Smooth muscle cell of the brain vasculature (primary cell): ENCODE measurements at regions not wholly inside any gene's neighbourhood (a gene's known extent, or its start where the extent isn't known, plus 50 kb on each side); places are given as distances from the start of the nearest gene placed in this dataset.

ENCODE experiments used
- DNase-seq: peaks from one replicate; pipeline ENCODE4 v3.0.0-alpha.2; 2012; ENCODE audit warnings: low read depth, low spot score

DNA sequence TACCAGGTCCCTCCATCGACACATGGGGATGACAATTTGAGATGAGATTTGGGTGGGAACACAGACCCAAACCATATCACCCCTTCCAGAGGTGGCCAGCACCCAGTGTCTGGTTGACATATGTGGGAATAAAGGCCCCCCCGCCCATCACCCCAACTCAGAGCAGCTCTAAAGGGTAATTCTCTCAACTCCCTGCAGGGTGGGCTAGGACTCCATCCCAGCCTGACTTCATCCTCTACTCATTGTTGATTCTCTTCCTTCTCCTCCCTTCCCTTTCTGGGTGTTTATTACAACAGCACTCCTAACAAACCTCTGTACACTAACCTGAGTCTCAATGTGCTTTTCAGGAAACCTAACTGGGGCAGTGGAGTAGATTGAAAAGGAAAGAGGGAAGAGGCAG, 339.9 kb downstream of the ACTL7B start:
- no peak for DNase-seq

DNA sequence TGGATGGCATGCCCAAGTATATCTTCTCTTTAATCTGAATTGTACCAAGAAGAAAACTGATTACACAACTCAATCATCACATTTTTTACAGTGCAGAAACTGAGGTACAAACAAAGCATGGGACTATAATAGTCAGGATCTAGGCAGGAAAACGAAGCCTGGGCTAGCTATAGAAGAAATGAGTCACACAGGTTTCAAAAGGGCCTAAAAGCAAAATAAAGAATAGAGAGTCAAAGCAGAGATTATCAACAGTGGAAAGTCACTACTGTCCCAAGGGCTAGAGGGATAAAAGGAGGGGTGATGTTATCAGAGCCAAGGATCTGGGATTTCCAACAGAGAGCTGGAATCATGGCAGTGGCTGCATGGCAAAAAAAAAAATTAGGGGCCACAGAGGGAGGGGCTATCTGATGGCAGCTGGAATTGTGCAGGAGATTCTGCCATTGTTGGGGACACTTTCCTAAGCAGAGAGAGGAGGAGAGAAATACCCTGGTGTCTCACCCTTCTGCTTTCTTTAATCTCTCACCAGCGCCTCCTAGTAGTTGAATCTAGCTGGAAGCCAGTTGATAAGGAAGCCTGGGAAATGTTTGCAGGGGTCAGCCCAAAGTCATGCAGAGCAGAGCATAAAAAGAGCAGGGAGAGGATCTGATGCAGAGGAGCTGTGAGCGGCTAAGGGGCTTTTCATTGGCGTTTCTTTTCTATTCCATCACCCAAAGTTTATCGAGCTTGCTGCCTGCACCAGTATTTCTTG, 343.2 kb downstream of the ACTL7B start:
- no peak for DNase-seq

DNA sequence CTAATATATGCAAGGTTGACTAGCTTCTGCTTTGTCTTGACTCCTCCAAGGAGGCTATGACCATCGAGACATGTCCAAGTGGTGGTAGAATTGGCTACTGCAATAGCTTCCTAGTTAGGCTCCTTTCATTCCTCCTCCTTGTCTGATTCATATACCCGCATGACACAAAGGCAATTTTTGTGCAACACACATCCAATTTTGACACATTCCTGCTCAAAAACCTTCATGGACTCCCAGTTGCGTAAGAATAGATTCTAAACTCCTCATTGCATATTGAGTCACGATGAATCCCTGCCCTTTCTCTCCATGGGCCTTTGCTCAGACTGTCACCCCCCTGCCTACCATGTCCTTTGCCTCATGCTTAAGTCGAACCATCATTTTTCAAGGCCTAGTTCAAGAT, 344.5 kb downstream of the ACTL7B start:
- no peak for DNase-seq

DNA sequence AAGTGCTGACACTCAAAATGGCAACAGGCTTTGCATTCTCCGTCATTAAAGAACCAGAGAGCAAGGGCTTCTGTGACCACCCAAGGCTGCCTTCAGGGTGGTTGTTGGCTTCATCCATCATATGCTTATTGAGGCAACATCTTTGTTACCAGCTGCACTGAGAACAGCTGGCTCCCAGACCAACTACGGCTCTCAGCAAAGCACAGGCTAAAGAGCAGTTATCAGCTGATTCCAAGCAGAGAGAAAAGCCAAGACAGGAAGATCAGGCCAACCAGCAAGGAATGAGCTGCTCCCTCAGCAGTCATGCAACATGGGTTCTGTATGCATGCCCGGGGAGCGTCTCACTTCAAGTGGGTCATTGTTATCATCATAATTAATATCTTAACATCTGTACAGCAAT, 358.9 kb downstream of the ACTL7B start:
- no peak for DNase-seq

DNA sequence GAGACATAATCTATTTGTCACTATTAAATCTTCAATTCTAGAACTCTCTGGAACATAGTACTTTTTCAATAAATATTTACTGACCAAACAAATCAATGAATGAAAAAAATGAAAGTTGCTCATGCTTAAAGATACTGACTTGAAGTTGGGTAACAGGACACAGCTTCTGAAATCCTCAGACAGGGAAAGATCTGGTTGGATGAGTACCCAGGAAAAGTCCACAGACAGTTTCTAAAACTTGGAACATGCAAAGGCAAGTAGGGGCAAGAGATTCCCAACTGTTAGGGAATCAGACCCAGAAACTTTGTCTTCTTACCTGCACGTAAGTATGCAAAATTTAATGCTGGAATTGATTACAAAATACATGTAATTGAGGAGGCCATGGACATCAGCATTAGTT, 366.2 kb downstream of the ACTL7B start:
- no peak for DNase-seq

DNA sequence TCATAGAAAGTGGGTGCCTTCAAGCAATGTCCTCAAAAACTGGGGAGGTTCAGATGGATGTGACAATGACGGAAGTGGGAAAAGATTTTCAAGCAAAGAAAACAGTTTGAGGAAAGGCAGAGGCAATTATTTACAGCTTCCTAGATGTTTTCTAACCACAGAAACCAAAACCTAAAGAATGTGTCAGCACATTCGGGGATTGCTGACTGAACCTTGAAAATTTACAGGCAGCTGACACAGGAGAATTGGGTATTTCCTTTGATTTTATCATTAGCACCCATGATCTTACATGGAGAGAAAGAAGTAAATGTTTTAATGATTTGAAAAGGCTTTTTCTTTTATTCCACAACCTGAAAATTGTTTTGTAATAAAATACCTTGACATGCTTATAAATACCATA, 369.0 kb downstream of the ACTL7B start:
- DNase-seq: no peak

DNA sequence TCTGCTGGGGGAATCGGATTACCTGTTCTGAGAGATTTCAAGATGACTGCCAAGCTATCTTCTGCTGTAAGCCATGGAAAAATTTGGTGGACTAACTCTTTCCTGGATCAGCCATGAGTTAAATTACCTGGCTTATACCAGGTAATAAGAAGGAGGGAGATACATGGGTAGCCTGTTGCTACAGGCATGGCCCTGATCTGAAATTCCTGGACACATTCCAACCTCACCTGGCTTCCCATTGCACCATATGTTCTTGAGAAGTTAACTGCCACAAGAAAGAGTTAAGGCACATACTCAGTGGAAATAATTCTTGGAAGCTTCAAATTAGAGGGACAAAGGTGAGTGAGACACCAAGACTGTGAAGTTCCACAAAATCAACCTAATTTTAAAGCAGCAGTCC, 371.3 kb downstream of the ACTL7B start:
- DNase-seq: no peak

DNA sequence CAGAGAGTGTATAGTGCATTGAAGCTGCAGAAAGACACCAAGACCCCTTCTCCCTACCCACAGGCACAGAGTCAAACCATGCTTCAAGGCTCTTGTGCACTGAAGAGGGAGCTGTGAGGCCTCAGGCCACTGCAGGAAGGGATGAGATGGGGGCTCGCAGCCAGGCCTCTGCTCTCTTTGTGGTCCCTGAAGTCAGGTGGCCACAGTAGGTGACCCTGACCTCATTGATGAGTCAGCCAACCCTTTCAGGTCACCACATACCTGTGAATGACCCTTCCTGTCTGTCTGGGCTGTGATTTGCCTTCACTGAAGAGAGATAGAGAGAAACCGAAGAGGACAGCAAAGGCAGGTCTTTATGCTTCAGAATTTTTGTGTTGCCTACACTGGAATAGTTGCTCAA, 372.1 kb downstream of the ACTL7B start:
- DNase-seq: no peak

DNA sequence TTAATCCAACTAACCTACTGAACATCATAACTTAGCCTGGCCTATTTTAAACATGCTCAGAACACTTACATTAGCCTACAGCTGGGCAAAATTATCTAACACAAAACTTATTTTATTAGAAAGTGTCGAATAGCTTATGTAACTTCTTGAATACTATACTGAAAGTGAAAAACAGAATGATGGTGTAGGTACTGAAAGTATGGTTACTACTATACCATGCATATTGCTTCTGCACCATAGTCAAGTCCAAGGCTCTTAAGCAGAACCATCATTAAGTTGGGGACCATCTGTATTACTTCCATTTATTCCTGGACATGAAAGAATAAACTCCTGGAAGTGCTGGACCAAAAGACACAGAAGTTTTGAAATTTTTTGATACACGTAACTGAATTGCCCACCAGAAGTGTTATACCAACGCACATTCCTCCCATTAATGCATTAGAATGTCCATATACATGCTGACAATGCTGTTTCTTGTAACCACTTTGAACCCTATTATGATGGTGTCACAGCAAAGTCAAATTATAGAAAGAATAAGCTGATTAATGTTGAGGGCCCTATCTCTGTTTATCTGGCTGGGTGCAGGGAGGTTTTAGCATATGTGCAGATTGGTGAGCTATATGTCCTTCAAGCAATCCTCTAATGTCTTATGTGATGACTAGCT, 375.7 kb downstream of the ACTL7B start:
- no peak for DNase-seq

DNA sequence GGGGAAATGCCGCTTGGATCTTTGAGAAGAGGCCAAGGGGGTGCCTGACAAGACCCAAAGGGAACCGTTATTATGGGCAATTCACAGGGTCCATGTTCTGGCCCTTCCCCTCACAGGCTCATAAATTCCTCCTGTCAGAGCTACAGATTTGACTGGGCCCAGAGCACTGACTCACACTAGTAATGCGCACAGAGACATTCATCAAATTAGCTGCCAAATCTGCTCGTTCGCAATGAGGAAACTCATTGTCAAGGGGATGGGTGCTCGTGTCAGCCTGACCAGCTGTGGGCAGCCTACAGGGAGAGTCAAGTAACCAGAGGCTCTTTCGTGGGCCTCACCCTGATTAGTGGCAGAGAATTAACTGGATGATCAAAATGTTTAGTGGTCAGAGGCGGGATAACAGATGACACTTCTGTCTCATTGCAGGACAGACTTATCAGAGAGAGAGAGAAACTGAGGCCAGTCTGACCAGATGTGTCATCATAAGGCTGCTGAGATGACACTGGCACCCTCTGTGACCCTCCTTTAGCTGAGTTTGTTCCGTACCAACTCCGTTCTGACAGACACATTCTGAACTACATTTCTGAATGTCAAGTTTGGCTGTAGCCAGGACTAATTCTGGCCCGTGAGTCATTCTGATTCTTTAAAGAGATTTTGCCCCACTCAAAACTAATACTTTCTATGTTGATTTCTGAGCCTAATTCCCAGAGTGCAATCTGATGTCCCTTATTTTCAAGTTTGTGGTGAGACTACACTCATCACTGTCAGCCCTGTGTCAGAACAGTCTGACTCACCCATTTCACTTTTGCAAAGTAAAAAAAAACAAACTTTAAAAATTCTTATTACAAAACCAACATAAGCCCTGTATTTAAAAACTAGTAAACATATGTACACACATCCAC, 377.1 kb downstream of the ACTL7B start:
- no peak for DNase-seq

DNA sequence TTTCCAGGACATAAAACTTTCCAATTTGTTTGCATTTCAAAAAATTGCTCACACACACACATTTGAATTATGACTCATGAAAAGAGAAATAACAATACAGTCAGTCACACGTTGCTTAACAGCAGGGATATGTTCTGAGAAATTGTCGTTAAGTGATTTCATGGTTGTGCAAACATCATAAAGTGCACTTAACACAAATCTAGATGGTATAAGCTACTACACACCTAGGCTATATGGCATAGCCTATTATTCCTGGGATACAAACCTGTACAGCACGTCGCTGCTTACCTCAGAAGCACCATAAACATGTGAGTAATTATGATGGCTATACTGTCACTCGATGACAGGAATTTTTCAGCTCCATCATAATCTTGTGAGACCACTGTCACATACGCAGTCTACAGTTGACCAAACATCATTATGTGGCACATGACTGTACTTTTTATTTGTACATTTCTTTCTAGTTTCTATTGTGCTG, 378.2 kb downstream of the ACTL7B start:
- DNase-seq: no peak

DNA sequence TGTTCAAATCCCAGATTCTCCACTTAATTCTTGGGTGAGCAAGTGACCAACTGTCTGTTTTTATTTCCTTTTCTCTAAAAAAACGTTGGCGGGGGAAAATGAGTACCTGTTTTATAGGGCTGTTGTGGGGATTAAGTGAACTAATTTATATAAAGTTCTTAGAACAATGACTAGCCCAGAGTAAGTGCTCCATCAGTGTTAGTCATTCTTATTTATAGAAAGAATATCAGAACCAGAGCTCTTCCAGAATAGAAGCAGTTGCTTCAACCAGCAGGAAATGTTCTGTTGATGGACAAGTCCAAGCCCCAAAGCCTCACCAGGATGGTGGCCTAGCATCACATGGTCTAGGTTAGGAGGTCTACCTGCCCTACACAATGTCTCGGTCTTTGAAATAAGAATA, 379.2 kb downstream of the ACTL7B start:
- DNase-seq: no peak

DNA sequence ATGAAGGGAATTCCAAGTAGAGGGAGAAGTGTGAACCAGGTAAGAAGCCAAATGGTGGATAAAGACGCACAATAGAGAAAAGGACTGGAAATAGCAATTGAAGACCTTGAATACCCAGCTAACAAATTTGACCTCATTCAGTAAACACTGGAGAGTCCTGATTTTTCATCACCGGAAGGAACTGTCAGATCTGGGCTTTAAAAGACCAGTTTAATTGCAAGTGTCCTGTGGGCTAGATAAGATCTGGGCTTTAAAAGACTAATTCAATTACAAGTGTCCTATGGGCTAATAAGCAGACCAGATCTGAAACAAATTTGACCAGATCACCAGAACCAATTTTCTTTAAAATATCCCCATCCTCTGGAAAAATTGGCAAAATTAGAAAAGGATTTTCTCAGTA, 380.0 kb downstream of the ACTL7B start:
- DNase-seq: no peak

DNA sequence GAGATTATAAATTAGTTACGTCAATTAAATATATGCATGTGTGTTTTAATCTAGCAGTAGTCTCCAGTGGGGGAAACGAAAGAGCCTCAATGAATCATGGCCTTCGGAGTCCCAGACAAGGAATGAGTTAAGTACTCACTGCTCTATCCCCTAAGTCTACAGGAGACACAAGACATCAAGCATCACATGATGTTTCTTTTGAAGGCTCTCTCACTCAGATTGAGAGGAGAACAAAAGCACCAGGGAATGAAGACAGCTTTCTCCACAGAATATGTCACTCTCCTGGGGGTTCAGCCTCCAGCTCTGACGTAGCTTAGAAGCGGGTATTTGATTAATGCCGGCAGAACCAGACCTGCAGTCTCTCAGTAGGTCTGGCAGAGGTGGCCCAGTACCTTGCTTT, 381.4 kb downstream of the ACTL7B start:
- DNase-seq: no peak

DNA sequence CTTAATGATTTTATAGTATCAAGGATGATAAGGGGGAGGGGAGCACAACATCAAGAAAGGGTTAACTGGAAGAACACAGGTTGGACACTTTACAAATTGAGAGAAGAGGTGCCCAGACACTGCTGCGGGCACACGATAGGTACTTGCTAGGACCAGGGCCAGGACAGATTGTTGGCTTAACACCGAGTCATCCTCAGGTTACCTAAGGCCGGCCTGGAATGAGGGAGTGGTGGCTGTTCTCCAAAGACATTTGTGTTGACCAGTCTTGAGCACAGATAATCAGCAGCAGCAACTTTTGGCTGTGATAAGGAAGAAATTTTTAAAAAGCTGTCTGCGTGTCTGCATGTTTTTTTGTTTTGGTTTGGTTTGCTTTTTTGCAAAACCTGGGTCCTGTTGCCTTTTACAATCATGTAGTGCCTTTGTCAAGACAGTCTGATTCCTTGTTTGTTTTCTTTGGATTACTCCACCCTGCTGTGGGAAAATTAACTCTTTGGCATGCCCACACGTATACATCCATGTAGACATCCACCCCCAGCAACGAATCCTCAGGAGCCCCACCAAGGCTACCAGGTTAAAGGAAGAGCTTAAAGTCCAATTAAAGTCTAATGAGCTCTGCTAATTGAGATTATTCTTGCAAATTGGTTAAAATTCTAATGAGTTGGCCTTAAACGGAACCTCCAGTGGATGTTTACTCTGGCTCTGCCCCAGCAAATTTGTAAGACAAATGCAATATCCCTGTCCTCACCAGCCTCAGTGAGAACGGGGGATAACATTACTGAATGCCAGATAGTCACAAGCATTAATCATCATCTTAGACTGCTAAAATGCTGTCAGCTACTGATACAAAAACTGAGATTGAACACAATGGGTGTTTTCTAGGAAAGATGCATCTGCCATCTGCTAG, 382.3 kb downstream of the ACTL7B start:
- peak; percentile 71 for DNase-seq

DNA sequence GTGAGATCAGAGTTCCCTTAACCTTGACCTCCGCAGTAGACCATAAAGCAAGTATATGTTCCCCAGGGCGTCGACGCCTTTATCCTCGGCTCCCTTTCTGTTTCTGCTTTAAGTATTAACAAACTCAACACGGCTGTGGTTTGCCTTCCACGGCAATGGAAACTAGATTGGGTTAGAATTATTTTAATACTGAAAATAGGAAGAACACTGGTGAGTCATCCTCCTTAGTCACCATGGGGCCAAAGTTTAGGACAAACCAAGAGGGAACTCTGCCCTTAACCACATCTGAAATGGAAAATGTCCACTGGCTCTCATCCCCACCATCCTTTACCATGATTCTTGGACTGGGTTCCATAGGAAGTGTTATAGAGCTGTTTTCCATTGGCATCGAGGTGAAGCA, 386.1 kb downstream of the ACTL7B start:
- no peak for DNase-seq

DNA sequence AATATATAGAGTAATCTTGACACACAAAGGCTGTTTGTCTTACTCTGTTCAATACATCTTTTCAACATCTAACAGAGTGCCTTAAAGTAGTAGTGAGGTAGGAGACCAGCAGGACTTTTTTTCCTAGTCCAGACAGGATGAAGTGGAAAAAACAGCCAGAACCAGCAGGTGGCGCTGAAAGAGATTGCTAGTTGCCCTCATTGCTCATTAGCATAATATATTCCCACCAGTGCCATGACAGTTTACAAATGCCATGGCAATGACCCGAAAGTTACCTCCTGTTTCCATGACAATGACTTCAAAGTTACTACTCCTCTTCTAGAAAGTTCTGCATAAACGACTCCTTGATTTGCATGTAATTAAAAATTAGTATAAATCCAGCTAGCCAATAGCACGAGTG, 387.4 kb downstream of the ACTL7B start:
- no peak for DNase-seq

DNA sequence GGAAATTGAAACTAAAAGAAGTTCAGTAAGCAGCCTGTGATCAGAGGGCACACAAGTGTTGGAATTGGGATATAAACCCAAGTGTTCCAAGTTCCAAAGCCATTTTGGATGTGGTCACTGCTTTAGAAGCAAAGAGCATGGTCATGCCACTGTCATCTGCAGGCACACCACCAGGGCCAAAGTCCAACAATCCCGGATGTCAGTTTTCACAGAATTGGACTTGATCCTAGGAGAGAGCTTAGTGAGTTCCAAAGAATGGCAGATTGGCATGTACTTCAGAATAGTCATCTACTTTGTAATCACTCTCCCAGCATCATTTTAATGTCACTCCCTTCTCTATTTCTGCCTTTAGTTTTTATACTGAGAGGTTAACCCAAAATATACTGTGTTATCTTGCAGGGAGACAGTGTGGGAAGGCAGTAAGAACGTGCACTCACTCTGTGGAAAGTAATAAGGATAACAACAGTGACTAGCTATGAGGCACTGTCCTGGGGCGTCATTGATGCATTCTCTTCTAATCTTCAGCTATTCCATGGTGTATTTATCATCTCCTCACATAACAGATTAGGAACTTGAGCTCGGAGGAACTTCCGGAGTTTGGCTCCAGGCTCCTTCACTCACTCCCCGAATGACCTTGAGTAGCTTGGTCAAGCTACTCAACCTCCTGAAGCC, 388.0 kb downstream of the ACTL7B start:
- DNase-seq: no peak

DNA sequence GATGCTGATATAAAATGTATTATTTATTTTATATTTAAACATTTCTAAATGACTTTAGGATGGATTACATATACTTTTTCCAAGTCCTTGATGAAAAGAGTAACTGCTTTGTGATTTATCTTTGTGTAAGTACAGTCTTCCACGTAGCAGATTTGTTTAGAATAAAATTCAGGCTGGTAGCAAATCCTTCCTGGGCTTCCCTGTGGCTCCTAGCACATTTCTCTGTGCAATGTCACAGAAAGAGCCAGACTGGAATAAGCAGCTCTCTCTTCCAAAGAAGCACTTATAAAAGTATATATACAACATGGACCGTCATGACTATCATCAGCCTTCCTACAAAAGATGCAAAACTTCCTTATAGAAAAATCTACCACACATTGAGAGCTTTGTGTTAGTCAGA, 388.6 kb downstream of the ACTL7B start:
- no peak for DNase-seq

DNA sequence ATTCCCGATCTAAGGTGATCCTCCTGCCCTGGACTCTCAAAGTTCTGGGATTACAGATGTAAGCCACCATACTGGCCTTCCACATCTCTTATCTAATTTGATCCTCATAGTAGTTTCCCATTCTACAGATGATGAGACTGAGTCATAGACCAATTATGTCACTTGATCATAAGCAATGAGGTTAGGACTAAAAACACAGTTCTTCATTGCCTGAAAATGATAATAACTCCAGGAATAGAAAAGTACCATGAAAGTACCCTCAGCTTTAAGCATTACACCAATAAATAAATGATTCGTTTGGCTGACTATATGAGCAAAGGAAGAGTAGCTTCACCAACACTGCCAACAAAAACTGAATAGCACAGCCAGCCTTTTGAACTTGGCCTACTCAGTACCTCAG, 389.5 kb downstream of the ACTL7B start:
- DNase-seq: no peak
